NCI-H82 (cell line): ENCODE measurements at regions not wholly inside any gene's neighbourhood (a gene's known extent, or its start where the extent isn't known, plus 50 kb on each side); places are given as distances from the start of the nearest gene placed in this dataset.
A peak's percentile ranks its signal among the peaks of the same experiment; 100 is the strongest.
"Not testable (repeated sequence)": the region's sequence is repeated elsewhere in the genome, so short reads cannot be mapped to it uniquely, and the experiment has no call there.

Experiments used
- DNase-seq: peaks from one replicate; lab custom pipeline; 2025; lab: John Stamatoyannopoulos, UW

DNA sequence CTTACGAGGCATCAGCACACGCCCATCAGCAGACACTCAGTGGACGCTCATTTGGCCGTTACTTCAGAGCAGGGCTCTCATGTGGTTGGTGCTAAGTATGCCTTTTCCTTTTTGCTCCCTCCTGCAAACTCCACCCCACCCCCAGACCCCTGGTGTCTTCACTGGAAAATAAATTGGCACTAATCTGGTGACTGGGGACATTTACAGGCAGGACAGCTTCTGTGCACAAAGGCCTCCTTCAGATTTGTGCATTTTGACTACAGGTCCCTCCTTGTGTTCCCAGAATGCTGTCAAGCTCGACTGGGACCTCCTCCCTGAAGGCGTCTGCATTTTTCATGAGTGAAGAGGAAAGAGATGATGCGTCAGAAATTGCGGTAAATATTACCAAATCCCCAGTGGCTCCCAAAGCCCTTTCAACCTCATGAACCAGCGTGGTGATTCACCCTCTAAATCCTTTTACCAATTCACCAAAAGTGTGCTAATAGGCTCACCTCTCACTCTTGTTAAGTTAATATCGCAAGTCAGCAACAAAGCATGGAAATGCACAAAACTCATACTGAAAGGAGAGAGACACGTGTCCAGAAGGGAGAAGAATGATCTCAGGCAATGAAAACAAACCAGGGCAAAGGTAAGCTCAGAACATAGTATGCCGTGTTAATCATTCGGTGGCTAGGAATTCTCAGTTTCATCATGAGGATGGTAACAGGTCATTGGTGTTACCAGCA, 119.0 kb downstream of the NKX6-1 start:
- no peak for DNase-seq

- DNase-seq: no peak
Measured at GRCh38 chr4:84378983-84379382, 120.1 kb downstream of the NKX6-1 start.

DNA sequence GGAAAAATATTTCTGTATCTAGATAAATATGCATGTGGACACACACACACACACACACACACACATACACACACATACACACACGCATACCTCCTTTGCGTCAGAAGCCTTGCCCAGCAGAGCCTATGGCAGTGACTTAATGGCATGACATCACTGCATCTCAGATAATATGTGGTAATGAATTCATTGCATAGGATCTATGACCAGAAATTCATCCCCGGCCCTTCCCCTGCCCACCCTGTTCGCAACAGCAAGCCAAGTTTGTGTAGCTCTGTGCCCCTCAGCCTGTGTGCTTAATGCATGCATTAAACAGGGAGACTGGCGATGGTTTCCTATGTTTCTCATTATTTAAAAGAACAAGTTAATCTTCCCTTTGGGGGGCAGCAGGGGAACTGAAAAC, 120.7 kb downstream of the NKX6-1 start:
- no peak for DNase-seq

GRCh38 chr4:84366907-84367306, 132.2 kb downstream of the NKX6-1 start:
- peak; percentile 79 for DNase-seq

GRCh38 chr4:84366161-84366560, 132.9 kb downstream of the NKX6-1 start:
- no peak for DNase-seq

DNA sequence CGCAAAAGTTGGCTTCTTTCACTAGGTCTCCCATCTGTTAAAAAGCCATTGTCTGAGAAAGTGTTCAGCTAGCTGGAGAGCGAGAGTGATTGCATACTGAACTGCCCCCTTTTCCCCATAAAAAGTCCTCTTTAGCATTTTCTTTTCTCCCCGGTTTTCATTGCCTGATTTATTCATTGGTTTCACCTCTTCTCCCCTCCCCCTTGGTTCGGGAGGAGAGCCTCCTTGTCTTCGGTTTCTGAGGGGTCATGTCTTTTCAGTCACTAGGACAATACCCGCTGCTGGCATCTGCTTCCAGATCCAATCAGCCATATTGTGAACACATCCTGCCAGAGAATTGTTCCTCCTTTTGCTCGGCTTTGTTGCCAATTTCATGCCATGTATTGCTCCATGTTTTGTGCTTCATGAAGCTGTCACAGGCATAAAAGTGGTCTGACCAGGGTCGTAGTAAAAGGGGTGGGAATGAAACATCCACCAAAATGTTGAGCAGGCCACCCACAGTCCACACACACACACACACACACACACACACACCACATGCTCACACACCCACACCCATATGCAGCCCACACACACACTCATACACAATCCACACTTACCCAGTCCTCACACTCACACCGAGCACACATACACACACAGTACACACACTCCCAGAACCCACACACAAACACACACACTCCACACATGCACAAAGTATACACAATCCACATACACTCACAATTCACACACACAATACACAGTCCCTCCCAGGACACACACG, 136.0 kb downstream of the NKX6-1 start:
- DNase-seq: no peak

DNA sequence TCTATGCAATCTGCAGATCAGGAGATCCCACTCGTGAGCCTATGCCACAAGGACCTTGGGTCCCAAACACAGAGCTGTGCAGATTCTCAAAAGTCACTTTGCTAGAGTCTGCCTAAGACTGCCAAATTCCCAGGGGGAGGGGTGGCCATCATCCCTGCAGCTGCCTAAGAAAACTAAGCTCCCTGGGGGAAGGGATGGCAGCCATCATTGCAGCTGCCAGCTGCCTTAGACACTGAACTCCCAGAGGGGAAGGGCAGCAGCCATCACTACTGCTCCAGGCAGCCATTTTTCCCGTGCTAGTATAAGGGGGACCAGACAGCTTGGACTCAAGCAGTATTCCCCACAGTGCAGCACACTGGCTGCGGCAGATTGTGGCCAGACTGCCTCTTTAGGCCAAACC, 156.9 kb downstream of the NKX6-1 start:
- peak; percentile 25 for DNase-seq

GRCh38 chr4:84341559-84341958, 157.5 kb downstream of the NKX6-1 start:
- no peak for DNase-seq

- no peak for DNase-seq
Measured at GRCh38 chr4:84338367-84338766, 160.7 kb downstream of the NKX6-1 start.

GRCh38 chr4:84336964-84337705, 162.0 kb downstream of the NKX6-1 start:
- no peak for DNase-seq

- no peak for DNase-seq
Measured at GRCh38 chr4:84327526-84327925, 171.6 kb downstream of the NKX6-1 start.

GRCh38 chr4:84325625-84326024, 173.5 kb downstream of the NKX6-1 start:
- DNase-seq: no peak

GRCh38 chr4:84324303-84325245, 174.5 kb downstream of the NKX6-1 start:
- DNase-seq: peak; percentile 92

GRCh38 chr4:84319124-84319523, 180.0 kb downstream of the NKX6-1 start:
- no peak for DNase-seq

GRCh38 chr4:84317513-84317912, 181.6 kb downstream of the NKX6-1 start:
- DNase-seq: no peak

DNA sequence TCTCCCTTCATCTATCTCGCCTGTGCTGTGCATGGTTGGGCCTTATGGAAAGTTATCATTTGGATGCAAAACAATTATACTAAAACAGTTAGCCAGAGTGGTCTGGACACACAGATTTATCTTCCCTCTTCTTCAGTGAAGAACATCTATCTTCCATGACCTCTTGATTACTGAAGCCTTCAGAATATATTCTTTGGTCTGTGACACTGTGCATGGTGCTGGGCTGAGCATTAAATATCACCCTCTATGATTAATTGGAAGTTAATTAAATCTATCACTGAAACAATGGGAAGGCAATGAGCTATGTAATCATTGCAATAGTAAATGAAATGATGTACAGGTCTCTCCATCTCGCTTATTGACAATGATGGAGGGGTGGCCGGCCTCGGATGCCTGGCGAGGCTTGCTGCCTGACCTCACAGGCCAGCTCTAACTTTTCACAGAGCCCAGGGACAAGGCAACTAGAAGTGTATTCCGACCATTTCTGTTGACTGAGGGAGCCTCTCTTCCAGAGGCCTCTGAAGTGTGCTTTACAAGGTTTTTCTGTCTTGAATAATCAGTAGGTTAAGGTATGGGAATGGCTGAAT, 186.6 kb downstream of the NKX6-1 start:
- no peak for DNase-seq

GRCh38 chr4:84309191-84309590, 189.9 kb downstream of the NKX6-1 start:
- peak; percentile 87 for DNase-seq

DNA sequence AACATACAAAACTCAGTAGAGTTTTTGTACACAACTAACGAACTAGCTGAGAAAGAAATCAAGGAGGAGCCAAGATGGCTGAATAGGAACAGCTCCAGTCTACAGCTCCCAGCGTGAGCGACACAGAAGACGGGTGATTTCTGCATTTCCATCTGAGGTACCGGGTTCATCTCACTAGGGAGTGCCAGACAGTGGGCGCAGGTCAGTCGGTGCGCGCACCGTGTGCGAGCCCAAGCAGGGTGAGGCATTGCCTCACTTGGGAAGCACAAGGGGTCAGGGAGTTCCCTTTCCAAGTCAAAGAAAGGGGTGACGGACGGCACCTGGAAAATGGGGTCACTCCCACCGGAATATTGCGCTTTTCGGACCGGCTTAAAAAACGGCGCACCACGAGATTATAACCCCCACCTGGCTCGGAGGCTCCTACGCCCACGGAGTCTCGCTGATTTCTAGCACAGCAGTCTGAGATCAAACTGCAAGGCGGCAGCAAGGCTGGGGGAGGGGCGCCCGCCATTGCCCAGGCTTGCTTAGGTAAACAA, 200.3 kb downstream of the NKX6-1 start:
- not testable (repeated sequence) for DNase-seq

DNA sequence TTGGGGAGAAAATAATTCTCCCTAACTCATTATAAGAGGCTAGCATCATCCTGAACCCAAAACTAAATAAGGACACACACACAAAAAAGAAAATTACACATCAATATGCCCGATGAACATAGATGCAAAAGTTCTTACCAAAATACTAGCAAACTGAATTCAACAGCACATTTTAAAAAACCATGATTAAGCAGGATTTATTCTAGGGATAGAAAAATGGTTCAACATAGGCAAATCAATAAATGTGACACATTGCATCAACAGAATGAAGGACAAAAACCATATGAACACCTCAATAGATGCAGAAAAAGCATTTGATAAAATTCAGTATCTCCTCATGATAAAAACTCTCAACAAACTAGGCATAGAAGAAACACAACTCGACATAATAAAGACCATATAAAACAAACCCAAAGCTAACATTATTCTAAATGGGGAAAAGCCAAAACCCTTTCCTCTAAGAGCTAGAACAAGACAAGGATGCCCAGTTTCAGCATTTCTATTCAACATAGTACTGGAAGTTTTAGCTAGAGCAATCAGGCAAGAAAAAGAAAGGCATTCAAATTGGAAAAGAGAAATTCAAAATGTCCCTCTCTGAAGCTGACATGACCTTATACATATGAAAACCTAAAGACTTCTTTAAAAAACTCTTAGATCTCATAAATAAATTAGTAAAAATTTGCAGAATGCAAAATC, 200.9 kb downstream of the NKX6-1 start:
- no peak for DNase-seq

GRCh38 chr4:84291969-84292368, 207.1 kb downstream of the NKX6-1 start:
- no peak for DNase-seq
